K562 (cell line): ENCODE measurements at regions not wholly inside any gene's neighbourhood (a gene's known extent, or its start where the extent isn't known, plus 50 kb on each side); places are given as distances from the start of the nearest gene placed in this dataset.

Experiments used
- ATAC-seq: fragments of 200-7000 bp; cut with Tn5 transposase; 3 replicates; pipeline ENCODE4 v1.9.1; 2020; ENCODE audit warnings: moderate library complexity
- BruUV-seq: library from RNA; stranded (reverse); fragments of 400-500 nt; replicated peaks from 2 replicates; lab custom pipeline; 2021; lab: Mats Ljungman, UMichigan
- CTCF ChIA-PET: fragments of 300-600 bp; formaldehyde crosslinking; extraction: SDS; loops from one replicate; lab custom pipeline; 2021; ENCODE audit warnings: low intra/inter-chr PET ratio; lab: Yijun Ruan, JAX
- POLR2A ChIA-PET: fragments of 300-600, 350-650 bp; sonication (Branson Sonifier 250); formaldehyde crosslinking; extraction: SDS; loops from one replicate; lab custom pipeline; 2021; ENCODE audit warnings: antibody characterized with exemption, inconsistent platforms; lab: Yijun Ruan, JAX
- DNase-seq, 4 experiments: peaks; one replicate each; pipeline versions ENCODE4 v3.0.0 to v3.0.0-alpha.2; 2011 to 2018; ENCODE audit warnings: low spot score in 3 of 4, mixed read lengths in 3 of 4; ENCODE audit errors: extremely low read depth in 1 of 4
- FAIRE-seq: peaks from 2 replicates; lab custom pipeline; 2011; peaks lifted over from hg19 to GRCh38; lab: Jason Lieb, UNC
- H2AFZ ChIP-seq: 2 replicates; pipeline ENCODE4 v1.6.0; 2011; ENCODE audit warnings: low read depth, low read length, control low read depth, inconsistent platforms
- H3K27ac ChIP-seq: fragments of 200-600 bp; 3 replicates; pipeline ENCODE4 v1.8.0; 2011; ENCODE audit warnings: low read depth, mild to moderate bottlenecking, control low read depth, inconsistent platforms, low read length, moderate library complexity, mixed read lengths; ENCODE audit errors: extremely low read depth
- H3K27me3 ChIP-seq, 2 experiments: fragments of 300-600 bp in 1 of 2; 2 replicates in 1 of 2; 3 replicates in 1 of 2; pipeline versions ENCODE4 v1.6.0 to v1.8.0; 2011; ENCODE audit warnings: inconsistent platforms in 2 of 2, low read length in 2 of 2, mild to moderate bottlenecking in 1 of 2, mixed read lengths in 1 of 2, moderate library complexity in 1 of 2; ENCODE audit not compliant: control insufficient read depth in 2 of 2, insufficient read depth in 2 of 2
- H3K36me3 ChIP-seq: fragments of 300-600 bp; 3 replicates; pipeline ENCODE4 v1.8.0; 2011; ENCODE audit warnings: mild to moderate bottlenecking, low read length, inconsistent platforms; ENCODE audit not compliant: control insufficient read depth, insufficient read depth
- H3K4me1 ChIP-seq, 2 experiments: fragments of 200-600 bp in 1 of 2; replicated peaks in 1 of 2; 2 replicates in 1 of 2; 3 replicates in 1 of 2; pipeline versions ENCODE4 v1.5.1 to v1.8.0; 2011; ENCODE audit warnings: inconsistent platforms in 2 of 2, low read length in 2 of 2, mild to moderate bottlenecking in 1 of 2, mixed read lengths in 1 of 2, moderate library complexity in 1 of 2; ENCODE audit not compliant: control insufficient read depth in 2 of 2, insufficient read depth in 2 of 2
- H3K4me2 ChIP-seq: 2 replicates; pipeline ENCODE4 v1.6.1; 2011; ENCODE audit warnings: low read length, control low read depth, inconsistent platforms, mixed read lengths; ENCODE audit not compliant: insufficient read depth
- H3K4me3 ChIP-seq: fragments of 200-600 bp; sonication (generic), shearing (Covaris generic); 2 replicates; pipeline ENCODE4 v1.5.1; 2016; ENCODE audit warnings: control low read depth, inconsistent platforms
- H3K79me2 ChIP-seq: fragments of 200-600 bp; 3 replicates; pipeline ENCODE4 v1.8.0; 2011; ENCODE audit warnings: low read length, inconsistent platforms; ENCODE audit not compliant: control insufficient read depth, insufficient read depth
- H3K9ac ChIP-seq, 2 experiments: 2 replicates each; pipeline versions ENCODE4 v1.6.0 to v1.6.1; 2011; ENCODE audit warnings: low read depth in 2 of 2, low read length in 2 of 2, control low read depth in 1 of 2, inconsistent platforms in 1 of 2, mild to moderate bottlenecking in 1 of 2, mixed read lengths in 1 of 2; ENCODE audit not compliant: insufficient read depth in 1 of 2
- H3K9me1 ChIP-seq: one replicate; pipeline ENCODE4 v1.6.0; 2011; ENCODE audit warnings: inconsistent platforms, mild to moderate bottlenecking, low read length, moderate library complexity; ENCODE audit not compliant: control insufficient read depth, insufficient read depth
- H3K9me3 ChIP-seq: replicated peaks from 2 replicates; pipeline ENCODE4 v1.5.1; 2011; ENCODE audit warnings: low read depth, low read length, inconsistent platforms; ENCODE audit not compliant: control insufficient read depth, insufficient read depth
- H4K20me1 ChIP-seq: replicated peaks from 2 replicates; pipeline ENCODE4 v1.6.1; 2011; ENCODE audit warnings: low read length, inconsistent platforms, mixed read lengths; ENCODE audit not compliant: control insufficient read depth, insufficient read depth
- BHLHE40 ChIP-seq: IDR thresholded peaks from 2 replicates; pipeline ENCODE4 v1.6.1; 2011; ENCODE audit warnings: low read length, improper control_type of control experiment
- EHMT2 ChIP-seq: fragments of 450-650 bp; IDR thresholded peaks from 2 replicates; pipeline ENCODE4 v1.6.1; 2018; ENCODE audit warnings: antibody characterized with exemption
- FIP1L1 ChIP-seq: fragments of 200-400 bp; formaldehyde crosslinking; IDR thresholded peaks from 2 replicates; pipeline ENCODE4 v1.6.1; 2018; ENCODE audit warnings: mild to moderate bottlenecking, low read depth, low read length; ENCODE audit not compliant: poor library complexity, severe bottlenecking
- RFX7 ChIP-seq: fragments of 250-450 bp; sonication (Bioruptor Pico); IDR thresholded peaks from 2 replicates; pipeline ENCODE4 v1.5.1; 2021; ENCODE audit warnings: mild to moderate bottlenecking
- VEZF1 ChIP-seq: fragments of 200-800 bp; sonication (Bioruptor generic); IDR thresholded peaks from 2 replicates; pipeline ENCODE4 v1.6.1; 2017; ENCODE audit warnings: missing genetic modification characterization, missing compliant biosample characterization
- ZNF124 ChIP-seq: sonication (generic); formaldehyde crosslinking; IDR thresholded peaks from 2 replicates; pipeline ENCODE4 v1.8.1; 2022; ENCODE audit warnings: missing genetic modification reagents
- ZNF316 ChIP-seq: fragments of 450-650 bp; IDR thresholded peaks from 2 replicates; pipeline ENCODE4 v1.6.1; 2016
- ZNF318 ChIP-seq, 2 experiments: fragments of 450-650 bp; IDR thresholded peaks; 2 replicates each; pipeline ENCODE4 v1.6.1; 2016; ENCODE audit warnings: mild to moderate bottlenecking in 2 of 2, borderline replicate concordance in 1 of 2, low read depth in 1 of 2, moderate library complexity in 1 of 2
- ZNF740 ChIP-seq, 3 experiments: fragments of 200-800 bp in 1 of 3; sonication (Bioruptor generic) in 1 of 3; sonication (generic) in 1 of 3; formaldehyde crosslinking in 1 of 3; IDR thresholded peaks; 2 replicates each; pipeline versions ENCODE4 v1.6.1 to v1.8.0; 2016 to 2022; ENCODE audit warnings: mild to moderate bottlenecking in 2 of 3, missing compliant biosample characterization in 2 of 3, missing genetic modification characterization in 2 of 3, missing genetic modification reagents in 1 of 3
- ZNF766 ChIP-seq: fragments of 200-800 bp; sonication (Bioruptor generic); conservative IDR thresholded peaks from 2 replicates; pipeline ENCODE4 v1.6.1; 2016; ENCODE audit warnings: missing genetic modification characterization, missing compliant biosample characterization
- ZSCAN32 ChIP-seq: fragments of 450-650 bp; formaldehyde crosslinking; IDR thresholded peaks from 2 replicates; pipeline ENCODE4 v1.4.0; 2020; ENCODE audit warnings: mild to moderate bottlenecking, moderate library complexity
- WGBS: fragments of 100-300 bp; shearing (Covaris generic); methylation state at CpG from one replicate; pipeline ENCODE4 v1.1.6; 2016; ENCODE audit warnings: low coverage, mixed read lengths; ENCODE audit not compliant: insufficient coverage; ENCODE audit errors: missing lambda C conversion rate; 5-methylcytosine and 5-hydroxymethylcytosine counted together
- in situ Hi-C: fragments of 300-500 bp; cut with MboI; formaldehyde crosslinking; loops from 4 replicates; pipeline ENCODE4 v1.15.0; 2018; ENCODE audit warnings: inconsistent platforms, mixed read lengths
- intact Hi-C: fragments of 100-400 bp; cut with micrococcal nuclease; formaldehyde crosslinking; loops from 2 replicates; pipeline ENCODE4 v1.14.2; 2022

GRCh38 chr16:64700628-64701027 is 421.2 kb downstream of the CDH11 start (continued):
- no peak for TF ChIP-seq ZNF318 (IDR thresholded peaks at IDR 0.05; ENCODE audit: borderline replicate concordance in 1 of 2, low read depth in 1 of 2)

- intact Hi-C loops (no loop called here), in situ Hi-C loops (no loop called here)
- Histone ChIP-seq H3K27ac (no peak overlapping the region), H3K9ac (no peak overlapping the region), H3K9me3 (no peaks in the 10 kb centered on the region; the same call in 1 of the 2 replicates), H3K27me3 (no peaks in the 10 kb centered on the region), H3K4me1 (no peaks in the 10 kb centered on the region), H3K4me3 (no peak overlapping the region), H3K36me3 (no peaks in the 10 kb centered on the region), H2AFZ (no peak overlapping the region), H3K9me1 (no peaks in the 10 kb centered on the region), H3K79me2 (no peaks in the 10 kb centered on the region), H4K20me1 (no peaks in the 10 kb centered on the region), H3K4me2 (no peak overlapping the region)
- ChIA-PET CTCF (no interaction called here), POLR2A (no interaction called here)
- no TSS peak for BruUV-seq
- FAIRE-seq (no peak), ATAC-seq (no peak), DNase-seq (no peak)
- 0% methylated on average over 1 of the region's 1 CpG for WGBS
- no peak for TF ChIP-seq ZNF316
- TF ChIP-seq ZNF740 (CRISPR knock-in tag; IDR thresholded peaks at IDR 0.05), result no peak
- no peak for TF ChIP-seq ZNF740 (tag; IDR thresholded peaks at IDR 0.05)
- TF ChIP-seq ZNF124, result no peak
- TF ChIP-seq ZNF766 (CRISPR knock-in tag), result no peak
- no peak for TF ChIP-seq VEZF1 (CRISPR knock-in tag)
- TF ChIP-seq BHLHE40, result no peak
- no peak for TF ChIP-seq ZSCAN32
- no peak for TF ChIP-seq FIP1L1
- TF ChIP-seq RFX7 (CRISPR knock-in tag), result no peak
- no peak for TF ChIP-seq EHMT2
Measured at GRCh38 chr16:64696866-64697265, 425.0 kb downstream of the CDH11 start.
